B cell (primary cell): ENCODE measurements at regions not wholly inside any gene's neighbourhood (a gene's known extent, or its start where the extent isn't known, plus 50 kb on each side); places are given as distances from the start of the nearest gene placed in this dataset.

ENCODE experiments used
- EZH2 ChIP-seq: IDR thresholded peaks from 2 replicates; pipeline ENCODE4 v1.6.1; 2012; ENCODE audit warnings: borderline replicate concordance, low read depth, mild to moderate bottlenecking, moderate library complexity, low read length; ENCODE audit not compliant: insufficient read depth, poor library complexity, severe bottlenecking
- TF ChIP-seq, protein P1 (sequence below): fragments of 200-600 bp; IDR thresholded peaks from one replicate; pipeline ENCODE4 v1.8.0; 2022; ENCODE audit warnings: antibody characterized with exemption, mild to moderate bottlenecking

GRCh38 chr11:32331098-32331497 lies 104.2 kb downstream of the WT1 start:
- TF ChIP-seq, protein P1, sequence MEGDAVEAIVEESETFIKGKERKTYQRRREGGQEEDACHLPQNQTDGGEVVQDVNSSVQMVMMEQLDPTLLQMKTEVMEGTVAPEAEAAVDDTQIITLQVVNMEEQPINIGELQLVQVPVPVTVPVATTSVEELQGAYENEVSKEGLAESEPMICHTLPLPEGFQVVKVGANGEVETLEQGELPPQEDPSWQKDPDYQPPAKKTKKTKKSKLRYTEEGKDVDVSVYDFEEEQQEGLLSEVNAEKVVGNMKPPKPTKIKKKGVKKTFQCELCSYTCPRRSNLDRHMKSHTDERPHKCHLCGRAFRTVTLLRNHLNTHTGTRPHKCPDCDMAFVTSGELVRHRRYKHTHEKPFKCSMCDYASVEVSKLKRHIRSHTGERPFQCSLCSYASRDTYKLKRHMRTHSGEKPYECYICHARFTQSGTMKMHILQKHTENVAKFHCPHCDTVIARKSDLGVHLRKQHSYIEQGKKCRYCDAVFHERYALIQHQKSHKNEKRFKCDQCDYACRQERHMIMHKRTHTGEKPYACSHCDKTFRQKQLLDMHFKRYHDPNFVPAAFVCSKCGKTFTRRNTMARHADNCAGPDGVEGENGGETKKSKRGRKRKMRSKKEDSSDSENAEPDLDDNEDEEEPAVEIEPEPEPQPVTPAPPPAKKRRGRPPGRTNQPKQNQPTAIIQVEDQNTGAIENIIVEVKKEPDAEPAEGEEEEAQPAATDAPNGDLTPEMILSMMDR = no peak
- TF ChIP-seq EZH2 = no peak
